RWPE1 (cell line): ENCODE measurements at regions not wholly inside any gene's neighbourhood (a gene's known extent, or its start where the extent isn't known, plus 50 kb on each side); places are given as distances from the start of the nearest gene placed in this dataset.

Experiments
- CTCF ChIA-PET: fragments of 350-600 bp; sonication (Branson Sonifier 250); formaldehyde crosslinking; extraction: SDS; loops from one replicate; lab custom pipeline; 2021; lab: Yijun Ruan, JAX
- POLR2A ChIA-PET: fragments of 400-600 bp; formaldehyde crosslinking; extraction: SDS; loops from one replicate; lab custom pipeline; 2020; ENCODE audit warnings: antibody characterized with exemption; ENCODE audit not compliant: low non-redundant PET; lab: Yijun Ruan, JAX
- DNase-seq: peaks from one replicate; pipeline ENCODE4 v3.0.0; 2012; ENCODE audit warnings: low spot score
- H3K27ac ChIP-seq: fragments of 450-650 bp; 2 replicates; pipeline ENCODE4 v1.5.1; 2017
- CTCF ChIP-seq: fragments of 450-650 bp; conservative IDR thresholded peaks from 2 replicates; pipeline ENCODE4 v1.5.1; 2017; ENCODE audit warnings: low read depth, mild to moderate bottlenecking

- ChIA-PET POLR2A (no interaction called here), CTCF (interaction anchor here (0.6 kb wide), 1 partner anchor 37 kb away, joined by 4 read pairs; no protein-coding TSS in a partner anchor)
- no peak overlapping the region for H3K27ac ChIP-seq
- DNase-seq: no peak
- TF ChIP-seq CTCF: no peak
Measured at GRCh38 chr3:178907081-178907480, 164.5 kb downstream of the ZMAT3 start.

GRCh38 chr3:178901204-178901603, 170.4 kb downstream of the ZMAT3 start:
- no peak overlapping the region for H3K27ac ChIP-seq
- ChIA-PET POLR2A (no interaction called here), CTCF (no interaction called here)
- TF ChIP-seq CTCF: no peak
- no peak for DNase-seq

GRCh38 chr3:178900029-178900646, 171.5 kb downstream of the ZMAT3 start:
- ChIA-PET POLR2A (no interaction called here), CTCF (no interaction called here)
- no peak overlapping the region for H3K27ac ChIP-seq
- no peak for TF ChIP-seq CTCF
- DNase-seq: no peak

- POLR2A ChIA-PET: no interaction called here
- no peak for DNase-seq
- no peak for TF ChIP-seq CTCF
- CTCF ChIA-PET: no interaction called here
- H3K27ac ChIP-seq: no peak overlapping the region
Measured at GRCh38 chr3:178895178-178895789, 176.3 kb downstream of the ZMAT3 start.
